A549 (cell line): ENCODE measurements at regions not wholly inside any gene's neighbourhood (a gene's known extent, or its start where the extent isn't known, plus 50 kb on each side); places are given as distances from the start of the nearest gene placed in this dataset.

Experiments used
- BHLHE40 ChIP-seq: IDR thresholded peaks from 2 replicates; pipeline ENCODE4 v1.6.1; 2012; ENCODE audit warnings: low read depth, low read length, inconsistent platforms
- EP300 ChIP-seq, 2 experiments: fragments of >200 bp; sonication (Bioruptor Twin); formaldehyde crosslinking; IDR thresholded peaks; 2 replicates in 1 of 2; 3 replicates in 1 of 2; pipeline ENCODE4 v1.6.1; 2016 to 2017
- FOSL2 ChIP-seq, 2 experiments: fragments of 450-650 bp in 1 of 2; fragments of >200 bp in 1 of 2; sonication (Bioruptor Twin) in 1 of 2; formaldehyde crosslinking; IDR thresholded peaks; 2 replicates each; pipeline versions ENCODE4 v1.5.0 to v1.6.1; 2016 to 2020; ENCODE audit warnings: mild to moderate bottlenecking in 1 of 2, moderate library complexity in 1 of 2
- RCOR1 ChIP-seq: fragments of 150-350 bp; IDR thresholded peaks from 2 replicates; pipeline ENCODE4 v1.6.1; 2014; ENCODE audit warnings: antibody characterized with exemption, low read length, low read depth
- RNF2 ChIP-seq: fragments of 200-600 bp; sonication (generic); IDR thresholded peaks from 2 replicates; pipeline ENCODE4 v1.6.1; 2016; ENCODE audit warnings: low read depth, mild to moderate bottlenecking, antibody characterized with exemption, moderate library complexity, borderline replicate concordance
- SMC3 ChIP-seq: fragments of >200 bp; sonication (Bioruptor Twin); formaldehyde crosslinking; IDR thresholded peaks from 3 replicates; pipeline ENCODE4 v1.6.1; 2018; ENCODE audit warnings: inconsistent platforms
- ZC3H11A ChIP-seq: fragments of 450-650 bp; IDR thresholded peaks from 2 replicates; pipeline ENCODE4 v1.6.1; 2014; ENCODE audit warnings: antibody characterized with exemption, mild to moderate bottlenecking
- TF ChIP-seq, protein P1 (sequence below): fragments of >200 bp; sonication (Bioruptor Twin); formaldehyde crosslinking; IDR thresholded peaks from 3 replicates; pipeline ENCODE4 v1.5.1; 2016

GRCh38 chr22:49063545-49063890 lies 764.2 kb downstream of the BRD1 start:
- TF ChIP-seq, protein P1, sequence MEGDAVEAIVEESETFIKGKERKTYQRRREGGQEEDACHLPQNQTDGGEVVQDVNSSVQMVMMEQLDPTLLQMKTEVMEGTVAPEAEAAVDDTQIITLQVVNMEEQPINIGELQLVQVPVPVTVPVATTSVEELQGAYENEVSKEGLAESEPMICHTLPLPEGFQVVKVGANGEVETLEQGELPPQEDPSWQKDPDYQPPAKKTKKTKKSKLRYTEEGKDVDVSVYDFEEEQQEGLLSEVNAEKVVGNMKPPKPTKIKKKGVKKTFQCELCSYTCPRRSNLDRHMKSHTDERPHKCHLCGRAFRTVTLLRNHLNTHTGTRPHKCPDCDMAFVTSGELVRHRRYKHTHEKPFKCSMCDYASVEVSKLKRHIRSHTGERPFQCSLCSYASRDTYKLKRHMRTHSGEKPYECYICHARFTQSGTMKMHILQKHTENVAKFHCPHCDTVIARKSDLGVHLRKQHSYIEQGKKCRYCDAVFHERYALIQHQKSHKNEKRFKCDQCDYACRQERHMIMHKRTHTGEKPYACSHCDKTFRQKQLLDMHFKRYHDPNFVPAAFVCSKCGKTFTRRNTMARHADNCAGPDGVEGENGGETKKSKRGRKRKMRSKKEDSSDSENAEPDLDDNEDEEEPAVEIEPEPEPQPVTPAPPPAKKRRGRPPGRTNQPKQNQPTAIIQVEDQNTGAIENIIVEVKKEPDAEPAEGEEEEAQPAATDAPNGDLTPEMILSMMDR, result no peak
- TF ChIP-seq EP300 (IDR thresholded peaks at IDR 0.05) (no peak), ZC3H11A (no peak), BHLHE40 (no peak), SMC3 (no peak), RNF2 (no peak), FOSL2 (IDR thresholded peaks at IDR 0.05) (no peak), FOSL2 (CRISPR knock-in tag; IDR thresholded peaks at IDR 0.05) (no peak), RCOR1 (no peak)
